ENCODE measurements at regions not wholly inside any gene's neighbourhood (a gene's known extent, or its start where the extent isn't known, plus 50 kb on each side); places are given as distances from the start of the nearest gene placed in this dataset.

DNA sequence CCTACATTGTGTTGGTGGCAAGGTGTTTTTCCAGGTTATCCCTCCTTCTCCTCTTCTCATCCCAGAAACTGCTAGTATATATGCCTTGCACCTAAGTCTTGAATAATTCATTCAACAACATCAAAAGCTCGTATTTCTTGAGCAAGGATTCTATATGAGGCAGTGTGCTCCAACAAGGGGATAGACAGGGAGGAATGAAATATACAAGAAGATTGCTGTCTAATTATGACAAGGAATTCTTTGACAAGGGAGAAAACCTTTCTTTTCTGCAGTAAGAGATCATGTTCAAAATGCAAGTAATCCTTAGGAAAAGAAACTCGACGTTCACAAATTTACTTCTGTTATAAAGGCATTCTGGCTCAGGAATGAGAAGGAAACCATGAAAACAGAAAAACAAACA, 788.6 kb downstream of the TDRD15 start:
- Histone ChIP-seq H4K20me1 (ENCODE audit: insufficient read depth, low read length) (no peaks in the 10 kb centered on the region), H3K4me1 (ENCODE audit: low read length) (no peaks in the 10 kb centered on the region), H3K9ac (ENCODE audit: low read length) (no peak overlapping the region), H3K36me3 (replicated peaks; ENCODE audit: low read depth, low read length) (no peaks in the 10 kb centered on the region), H3K27me3 (ENCODE audit: low read depth, low read length) (no peaks in the 10 kb centered on the region), H2AFZ (ENCODE audit: low read depth, low read length) (no peak overlapping the region), H3K79me2 (ENCODE audit: low read length) (no peaks in the 10 kb centered on the region), H3K27ac (ENCODE audit: low read length) (no peak overlapping the region), H3K9me3 (ENCODE audit: insufficient read depth, low read length) (no peaks in the 10 kb centered on the region), H3K4me2 (ENCODE audit: low read length) (no peak overlapping the region), H3K4me3 (ENCODE audit: low read length) (no peak overlapping the region)
- TF ChIP-seq EZH2phosphoT487 (IDR thresholded peaks at IDR 0.05; ENCODE audit: low read depth) = no peak
- TF ChIP-seq, protein P1, sequence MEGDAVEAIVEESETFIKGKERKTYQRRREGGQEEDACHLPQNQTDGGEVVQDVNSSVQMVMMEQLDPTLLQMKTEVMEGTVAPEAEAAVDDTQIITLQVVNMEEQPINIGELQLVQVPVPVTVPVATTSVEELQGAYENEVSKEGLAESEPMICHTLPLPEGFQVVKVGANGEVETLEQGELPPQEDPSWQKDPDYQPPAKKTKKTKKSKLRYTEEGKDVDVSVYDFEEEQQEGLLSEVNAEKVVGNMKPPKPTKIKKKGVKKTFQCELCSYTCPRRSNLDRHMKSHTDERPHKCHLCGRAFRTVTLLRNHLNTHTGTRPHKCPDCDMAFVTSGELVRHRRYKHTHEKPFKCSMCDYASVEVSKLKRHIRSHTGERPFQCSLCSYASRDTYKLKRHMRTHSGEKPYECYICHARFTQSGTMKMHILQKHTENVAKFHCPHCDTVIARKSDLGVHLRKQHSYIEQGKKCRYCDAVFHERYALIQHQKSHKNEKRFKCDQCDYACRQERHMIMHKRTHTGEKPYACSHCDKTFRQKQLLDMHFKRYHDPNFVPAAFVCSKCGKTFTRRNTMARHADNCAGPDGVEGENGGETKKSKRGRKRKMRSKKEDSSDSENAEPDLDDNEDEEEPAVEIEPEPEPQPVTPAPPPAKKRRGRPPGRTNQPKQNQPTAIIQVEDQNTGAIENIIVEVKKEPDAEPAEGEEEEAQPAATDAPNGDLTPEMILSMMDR (IDR thresholded peaks at IDR 0.05; ENCODE audit: low read depth, low read length) = no peak

DNA sequence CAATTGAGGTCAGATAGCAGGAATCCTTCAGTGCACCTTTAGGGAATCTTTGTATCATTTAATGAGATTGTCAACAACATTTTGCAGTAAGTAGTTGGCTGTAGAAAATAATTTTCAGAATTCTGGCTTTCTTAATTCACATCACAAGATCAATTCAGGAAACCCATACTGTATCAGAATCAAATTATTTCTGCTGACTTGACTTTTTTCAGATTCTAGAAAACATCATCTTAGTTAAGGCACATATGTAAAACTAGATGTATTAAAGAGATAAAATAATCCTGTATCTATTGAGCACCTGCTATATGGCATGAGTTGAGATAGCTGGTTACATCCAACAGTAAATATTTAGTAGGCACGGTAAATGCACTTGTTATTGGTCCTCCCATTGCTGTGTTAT, 791.4 kb downstream of the TDRD15 start:
- Histone ChIP-seq H3K9me3 (ENCODE audit: insufficient read depth, low read length) (no peaks in the 10 kb centered on the region), H3K27me3 (ENCODE audit: low read depth, low read length) (no peaks in the 10 kb centered on the region), H3K36me3 (replicated peaks; ENCODE audit: low read depth, low read length) (no peaks in the 10 kb centered on the region), H3K4me3 (ENCODE audit: low read length) (no peak overlapping the region), H3K27ac (ENCODE audit: low read length) (no peak overlapping the region), H3K9ac (ENCODE audit: low read length) (no peak overlapping the region), H3K4me1 (ENCODE audit: low read length) (no peaks in the 10 kb centered on the region), H3K79me2 (ENCODE audit: low read length) (no peaks in the 10 kb centered on the region), H3K4me2 (ENCODE audit: low read length) (no peak overlapping the region), H2AFZ (ENCODE audit: low read depth, low read length) (no peak overlapping the region), H4K20me1 (ENCODE audit: insufficient read depth, low read length) (no peaks in the 10 kb centered on the region)
- TF ChIP-seq, protein P1 (IDR thresholded peaks at IDR 0.05; ENCODE audit: low read depth, low read length) = no peak
- no peak for TF ChIP-seq EZH2phosphoT487 (IDR thresholded peaks at IDR 0.05; ENCODE audit: low read depth)

DNA sequence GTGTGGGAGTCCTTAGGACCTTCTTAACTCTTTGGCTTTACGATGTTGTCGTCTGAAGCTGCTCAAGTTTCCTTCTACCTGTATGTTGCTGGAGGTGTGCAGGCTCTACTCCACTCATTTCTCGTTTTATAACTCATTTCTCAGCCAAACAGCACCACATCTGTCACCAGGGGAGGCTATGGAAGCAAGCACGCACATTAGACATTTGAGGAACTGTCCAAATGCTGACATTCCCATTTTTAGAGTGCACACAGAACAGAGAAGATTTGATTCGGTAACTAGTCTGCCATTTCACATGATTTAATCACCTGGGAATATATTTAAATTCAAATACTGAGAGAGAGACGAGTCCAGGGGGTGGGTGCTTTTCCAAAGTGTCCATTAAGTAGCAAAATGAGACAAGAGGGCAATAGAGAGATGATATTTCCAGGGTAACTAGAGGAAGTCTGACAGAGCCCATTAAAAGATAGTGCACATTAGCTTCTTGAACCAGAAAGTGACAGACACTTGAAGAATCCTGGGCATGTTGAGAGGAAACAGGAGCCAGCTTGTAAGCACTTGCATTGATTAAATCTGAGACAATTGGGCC, 793.3 kb downstream of the TDRD15 start:
- H3K4me1 ChIP-seq (ENCODE audit: low read length) = no peaks in the 10 kb centered on the region
- H2AFZ ChIP-seq (ENCODE audit: low read depth, low read length) = no peak overlapping the region
- no peak overlapping the region for H3K4me3 ChIP-seq (ENCODE audit: low read length)
- H3K9me3 ChIP-seq (ENCODE audit: insufficient read depth, low read length) = no peaks in the 10 kb centered on the region
- no peaks in the 10 kb centered on the region for H4K20me1 ChIP-seq (ENCODE audit: insufficient read depth, low read length)
- H3K27me3 ChIP-seq (ENCODE audit: low read depth, low read length) = no peaks in the 10 kb centered on the region
- no peaks in the 10 kb centered on the region for H3K36me3 ChIP-seq (replicated peaks; ENCODE audit: low read depth, low read length)
- H3K9ac ChIP-seq (ENCODE audit: low read length) = no peak overlapping the region
- no peak overlapping the region for H3K27ac ChIP-seq (ENCODE audit: low read length)
- no peak overlapping the region for H3K4me2 ChIP-seq (ENCODE audit: low read length)
- no peaks in the 10 kb centered on the region for H3K79me2 ChIP-seq (ENCODE audit: low read length)
- TF ChIP-seq, protein P1 (IDR thresholded peaks at IDR 0.05; ENCODE audit: low read depth, low read length) = no peak
- TF ChIP-seq EZH2phosphoT487 (IDR thresholded peaks at IDR 0.05; ENCODE audit: low read depth) = no peak

DNA sequence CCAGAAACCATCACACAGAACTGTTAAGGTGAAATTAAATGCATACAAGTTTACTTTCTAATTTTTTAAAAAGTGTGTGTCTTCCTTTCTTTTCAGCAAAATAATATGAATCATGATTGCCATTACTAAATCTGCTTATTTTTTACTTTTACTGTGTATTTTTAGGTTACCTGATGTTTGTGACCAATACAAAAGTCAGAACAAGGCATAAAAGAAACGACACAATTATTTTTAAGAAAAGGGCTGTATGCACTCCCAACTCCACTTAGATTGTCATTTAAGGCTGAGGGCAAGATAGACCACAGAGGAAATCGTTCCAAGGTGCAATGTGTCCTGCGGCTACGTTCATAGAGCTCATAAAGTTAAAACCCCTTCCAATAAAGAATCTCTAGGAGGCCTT, 797.0 kb downstream of the TDRD15 start:
- no peak overlapping the region for H2AFZ ChIP-seq (ENCODE audit: low read depth, low read length)
- no peak overlapping the region for H3K27ac ChIP-seq (ENCODE audit: low read length)
- H3K27me3 ChIP-seq (ENCODE audit: low read depth, low read length) = no peaks in the 10 kb centered on the region
- H4K20me1 ChIP-seq (ENCODE audit: insufficient read depth, low read length) = no peaks in the 10 kb centered on the region
- no peaks in the 10 kb centered on the region for H3K79me2 ChIP-seq (ENCODE audit: low read length)
- H3K4me3 ChIP-seq (ENCODE audit: low read length) = no peak overlapping the region
- peaks cover 7% of the 10 kb centered on the region for H3K9me3 ChIP-seq (ENCODE audit: insufficient read depth, low read length)
- H3K4me2 ChIP-seq (ENCODE audit: low read length) = no peak overlapping the region
- H3K9ac ChIP-seq (ENCODE audit: low read length) = no peak overlapping the region
- no peak for TF ChIP-seq EZH2phosphoT487 (IDR thresholded peaks at IDR 0.05; ENCODE audit: low read depth)
- TF ChIP-seq, protein P1 (IDR thresholded peaks at IDR 0.05; ENCODE audit: low read depth, low read length) = no peak
- H3K36me3 ChIP-seq (replicated peaks; ENCODE audit: low read depth, low read length) = peaks cover 3% of the 10 kb centered on the region
- peaks cover 17% of the 10 kb centered on the region for H3K4me1 ChIP-seq (ENCODE audit: low read length)
